HEK293 (cell line): ENCODE measurements at regions not wholly inside any gene's neighbourhood (a gene's known extent, or its start where the extent isn't known, plus 50 kb on each side); places are given as distances from the start of the nearest gene placed in this dataset.

Experiments used
- KLF10 ChIP-seq: fragments of 450-650 bp; IDR thresholded peaks from 2 replicates; pipeline ENCODE4 v1.5.1; 2018; ENCODE audit warnings: missing biosample characterization, mild to moderate bottlenecking, missing genetic modification characterization
- ZBTB8A ChIP-seq: fragments of 450-650 bp; formaldehyde crosslinking; IDR thresholded peaks from 2 replicates; pipeline ENCODE4 v1.5.1; 2016; ENCODE audit warnings: missing biosample characterization, missing genetic modification characterization
- ZNF174 ChIP-seq: fragments of 450-650 bp; formaldehyde crosslinking; IDR thresholded peaks from 2 replicates; pipeline ENCODE4 v1.5.0; 2017; ENCODE audit warnings: missing biosample characterization, mild to moderate bottlenecking, missing genetic modification characterization
- ZNF423 ChIP-seq: fragments of 450-650 bp; formaldehyde crosslinking; IDR thresholded peaks from 2 replicates; pipeline ENCODE4 v1.5.1; 2016; ENCODE audit warnings: missing biosample characterization, missing genetic modification characterization
- ZNF660 ChIP-seq: fragments of 450-650 bp; IDR thresholded peaks from 2 replicates; pipeline ENCODE4 v1.5.1; 2018; ENCODE audit warnings: missing biosample characterization, mild to moderate bottlenecking, missing genetic modification characterization
- ZNF768 ChIP-seq: fragments of 450-650 bp; formaldehyde crosslinking; IDR thresholded peaks from 2 replicates; pipeline ENCODE4 v1.5.1; 2018; ENCODE audit warnings: missing biosample characterization, mild to moderate bottlenecking, missing genetic modification characterization
- ZNF777 ChIP-seq: fragments of 450-650 bp; formaldehyde crosslinking; IDR thresholded peaks from 2 replicates; pipeline ENCODE4 v1.5.1; 2017; ENCODE audit warnings: missing biosample characterization, missing genetic modification characterization, borderline replicate concordance
- ZNF843 ChIP-seq: fragments of 450-650 bp; formaldehyde crosslinking; IDR thresholded peaks from 2 replicates; pipeline ENCODE4 v1.5.1; 2016; ENCODE audit warnings: missing biosample characterization, missing genetic modification characterization
- TF ChIP-seq, protein P1 (sequence below): fragments of 450-650 bp; formaldehyde crosslinking; IDR thresholded peaks from 2 replicates; pipeline ENCODE4 v1.5.1; 2016; ENCODE audit warnings: missing biosample characterization, missing genetic modification characterization
- TF ChIP-seq, protein P2 (sequence below): fragments of 450-650 bp; formaldehyde crosslinking; IDR thresholded peaks from 2 replicates; pipeline ENCODE4 v1.5.1; 2017; ENCODE audit warnings: missing biosample characterization, missing genetic modification characterization

DNA sequence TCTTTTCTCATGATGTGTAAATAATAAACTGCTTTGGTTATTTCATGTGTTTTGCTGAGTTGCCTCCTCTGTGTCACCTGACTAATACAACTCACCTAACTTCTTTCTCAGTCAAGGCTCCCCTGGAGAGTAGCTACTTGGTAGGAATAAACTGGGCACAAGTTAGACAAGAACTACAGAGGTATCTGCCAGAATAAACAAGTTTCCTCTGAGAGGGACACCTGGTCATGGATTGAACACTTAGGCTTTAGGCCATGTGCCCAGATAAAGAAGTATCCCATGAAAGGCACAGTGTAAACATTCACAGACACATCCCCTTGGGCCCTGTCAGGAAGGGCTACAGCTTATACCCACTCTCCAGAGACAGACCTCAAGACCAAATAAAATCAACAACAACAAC lies 532.5 kb downstream of the KIF4B start:
- TF ChIP-seq ZBTB8A (tag by site-specific recombination) = no peak
- TF ChIP-seq, protein P1, sequence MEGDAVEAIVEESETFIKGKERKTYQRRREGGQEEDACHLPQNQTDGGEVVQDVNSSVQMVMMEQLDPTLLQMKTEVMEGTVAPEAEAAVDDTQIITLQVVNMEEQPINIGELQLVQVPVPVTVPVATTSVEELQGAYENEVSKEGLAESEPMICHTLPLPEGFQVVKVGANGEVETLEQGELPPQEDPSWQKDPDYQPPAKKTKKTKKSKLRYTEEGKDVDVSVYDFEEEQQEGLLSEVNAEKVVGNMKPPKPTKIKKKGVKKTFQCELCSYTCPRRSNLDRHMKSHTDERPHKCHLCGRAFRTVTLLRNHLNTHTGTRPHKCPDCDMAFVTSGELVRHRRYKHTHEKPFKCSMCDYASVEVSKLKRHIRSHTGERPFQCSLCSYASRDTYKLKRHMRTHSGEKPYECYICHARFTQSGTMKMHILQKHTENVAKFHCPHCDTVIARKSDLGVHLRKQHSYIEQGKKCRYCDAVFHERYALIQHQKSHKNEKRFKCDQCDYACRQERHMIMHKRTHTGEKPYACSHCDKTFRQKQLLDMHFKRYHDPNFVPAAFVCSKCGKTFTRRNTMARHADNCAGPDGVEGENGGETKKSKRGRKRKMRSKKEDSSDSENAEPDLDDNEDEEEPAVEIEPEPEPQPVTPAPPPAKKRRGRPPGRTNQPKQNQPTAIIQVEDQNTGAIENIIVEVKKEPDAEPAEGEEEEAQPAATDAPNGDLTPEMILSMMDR (tag by site-specific recombination) = no peak
- TF ChIP-seq ZNF843 = no peak
- no peak for TF ChIP-seq ZNF777
- TF ChIP-seq ZNF423 = no peak
- TF ChIP-seq, protein P2, sequence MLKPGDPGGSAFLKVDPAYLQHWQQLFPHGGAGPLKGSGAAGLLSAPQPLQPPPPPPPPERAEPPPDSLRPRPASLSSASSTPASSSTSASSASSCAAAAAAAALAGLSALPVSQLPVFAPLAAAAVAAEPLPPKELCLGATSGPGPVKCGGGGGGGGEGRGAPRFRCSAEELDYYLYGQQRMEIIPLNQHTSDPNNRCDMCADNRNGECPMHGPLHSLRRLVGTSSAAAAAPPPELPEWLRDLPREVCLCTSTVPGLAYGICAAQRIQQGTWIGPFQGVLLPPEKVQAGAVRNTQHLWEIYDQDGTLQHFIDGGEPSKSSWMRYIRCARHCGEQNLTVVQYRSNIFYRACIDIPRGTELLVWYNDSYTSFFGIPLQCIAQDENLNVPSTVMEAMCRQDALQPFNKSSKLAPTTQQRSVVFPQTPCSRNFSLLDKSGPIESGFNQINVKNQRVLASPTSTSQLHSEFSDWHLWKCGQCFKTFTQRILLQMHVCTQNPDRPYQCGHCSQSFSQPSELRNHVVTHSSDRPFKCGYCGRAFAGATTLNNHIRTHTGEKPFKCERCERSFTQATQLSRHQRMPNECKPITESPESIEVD (tag by site-specific recombination) = no peak
- TF ChIP-seq ZNF768 (tag by site-specific recombination) = no peak
- TF ChIP-seq ZNF174 (tag by site-specific recombination) = no peak
- TF ChIP-seq KLF10 (tag by site-specific recombination) = no peak
- TF ChIP-seq ZNF660 (tag by site-specific recombination) = no peak
